ENCODE measurements at regions not wholly inside any gene's neighbourhood (a gene's known extent, or its start where the extent isn't known, plus 50 kb on each side); places are given as distances from the start of the nearest gene placed in this dataset.
"Not testable (repeated sequence)": the region's sequence is repeated elsewhere in the genome, so short reads cannot be mapped to it uniquely, and the experiment has no call there.

DNA sequence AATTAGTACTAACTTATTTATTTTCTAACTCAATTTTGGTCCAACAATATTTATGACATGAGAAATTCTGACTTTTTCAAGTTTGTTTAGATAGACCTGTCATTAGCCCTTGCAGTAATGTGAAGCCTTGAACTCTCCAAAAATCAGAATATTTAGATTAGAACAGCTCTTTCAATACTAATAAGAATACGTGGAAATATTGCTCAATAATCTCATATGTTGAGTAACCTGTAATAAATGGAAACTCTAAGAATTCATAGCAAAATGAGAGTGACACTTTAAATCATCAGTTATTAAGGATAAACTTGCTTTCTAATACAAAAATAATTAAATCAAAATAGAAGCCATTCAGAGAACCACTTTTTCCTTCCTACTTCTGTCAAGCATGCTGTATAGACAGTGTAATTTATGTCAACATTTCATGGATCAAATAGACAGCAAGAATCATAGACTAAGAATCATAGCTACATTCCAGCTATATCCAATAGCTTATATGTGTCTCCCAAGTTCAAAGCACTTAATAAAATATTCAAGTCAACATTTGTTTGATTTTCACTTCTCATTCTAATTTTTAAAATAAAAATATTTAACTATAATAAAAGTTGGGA, 710.3 kb upstream of the SOX11 start:
- H3K27me3 ChIP-seq: no peaks in the 10 kb centered on the region
- no peaks in the 10 kb centered on the region for H3K9me3 ChIP-seq
- H3K36me3 ChIP-seq: no peaks in the 10 kb centered on the region
- no peaks in the 10 kb centered on the region for H3K4me1 ChIP-seq
- intact Hi-C loops (cut with DNase I; ENCODE audit: low total_unique reads): no loop called here
- no peak for DNase-seq
- TF ChIP-seq, protein P1, sequence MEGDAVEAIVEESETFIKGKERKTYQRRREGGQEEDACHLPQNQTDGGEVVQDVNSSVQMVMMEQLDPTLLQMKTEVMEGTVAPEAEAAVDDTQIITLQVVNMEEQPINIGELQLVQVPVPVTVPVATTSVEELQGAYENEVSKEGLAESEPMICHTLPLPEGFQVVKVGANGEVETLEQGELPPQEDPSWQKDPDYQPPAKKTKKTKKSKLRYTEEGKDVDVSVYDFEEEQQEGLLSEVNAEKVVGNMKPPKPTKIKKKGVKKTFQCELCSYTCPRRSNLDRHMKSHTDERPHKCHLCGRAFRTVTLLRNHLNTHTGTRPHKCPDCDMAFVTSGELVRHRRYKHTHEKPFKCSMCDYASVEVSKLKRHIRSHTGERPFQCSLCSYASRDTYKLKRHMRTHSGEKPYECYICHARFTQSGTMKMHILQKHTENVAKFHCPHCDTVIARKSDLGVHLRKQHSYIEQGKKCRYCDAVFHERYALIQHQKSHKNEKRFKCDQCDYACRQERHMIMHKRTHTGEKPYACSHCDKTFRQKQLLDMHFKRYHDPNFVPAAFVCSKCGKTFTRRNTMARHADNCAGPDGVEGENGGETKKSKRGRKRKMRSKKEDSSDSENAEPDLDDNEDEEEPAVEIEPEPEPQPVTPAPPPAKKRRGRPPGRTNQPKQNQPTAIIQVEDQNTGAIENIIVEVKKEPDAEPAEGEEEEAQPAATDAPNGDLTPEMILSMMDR (IDR thresholded peaks at IDR 0.05): no peak
- H3K4me3 ChIP-seq: no peak overlapping the region
- no peak overlapping the region for H3K27ac ChIP-seq

DNA sequence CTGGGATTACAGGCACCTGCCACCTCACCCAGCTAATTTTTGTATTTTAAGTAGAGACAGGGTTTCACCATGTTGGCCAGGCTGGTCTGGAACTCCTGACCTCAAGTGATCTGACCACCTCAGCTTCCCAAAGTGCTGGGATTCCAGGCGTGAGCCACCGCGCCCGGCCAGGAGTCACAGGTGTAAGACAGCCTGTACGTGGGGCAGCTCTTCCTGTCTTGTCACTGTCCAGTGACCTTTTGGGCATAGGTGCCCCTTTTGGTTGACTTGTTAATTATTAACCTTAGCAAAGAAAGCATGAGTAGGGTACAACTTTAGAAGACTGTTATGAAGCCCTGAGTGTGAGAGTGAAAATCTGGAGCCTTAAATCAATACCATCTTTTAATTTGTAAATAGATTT, 703.7 kb upstream of the SOX11 start:
- DNase-seq; H3K36me3 ChIP-seq; H3K9me3 ChIP-seq; intact Hi-C loops (cut with DNase I; ENCODE audit: low total_unique reads); H3K27ac ChIP-seq; H3K4me3 ChIP-seq; H3K4me1 ChIP-seq; H3K27me3 ChIP-seq: not testable (repeated sequence)

DNA sequence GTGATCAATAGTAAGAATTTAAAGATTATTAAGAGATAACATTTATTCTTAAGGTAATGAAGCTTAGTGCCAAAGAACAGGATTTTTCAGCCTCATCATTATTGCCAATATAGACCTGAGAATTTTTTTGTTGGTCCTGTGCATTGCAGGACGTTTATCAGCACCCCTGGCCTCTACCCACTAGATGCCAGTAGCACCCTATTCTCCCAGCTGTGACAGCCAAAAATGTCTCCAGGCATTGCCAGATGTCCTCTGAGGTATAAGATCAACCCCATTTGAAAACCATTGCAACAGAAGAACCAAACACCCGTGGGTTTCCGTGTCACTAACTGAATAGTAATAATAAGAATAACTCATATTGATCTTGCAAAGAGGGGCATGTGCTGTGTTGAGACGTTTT, 700.0 kb upstream of the SOX11 start:
- no peaks in the 10 kb centered on the region for H3K27me3 ChIP-seq
- no peak for DNase-seq
- no peaks in the 10 kb centered on the region for H3K9me3 ChIP-seq
- intact Hi-C loops (cut with DNase I; ENCODE audit: low total_unique reads): no loop called here
- H3K36me3 ChIP-seq: no peaks in the 10 kb centered on the region
- TF ChIP-seq, protein P1 (IDR thresholded peaks at IDR 0.05): no peak
- H3K4me1 ChIP-seq: no peaks in the 10 kb centered on the region
- no peak overlapping the region for H3K4me3 ChIP-seq
- no peak overlapping the region for H3K27ac ChIP-seq

DNA sequence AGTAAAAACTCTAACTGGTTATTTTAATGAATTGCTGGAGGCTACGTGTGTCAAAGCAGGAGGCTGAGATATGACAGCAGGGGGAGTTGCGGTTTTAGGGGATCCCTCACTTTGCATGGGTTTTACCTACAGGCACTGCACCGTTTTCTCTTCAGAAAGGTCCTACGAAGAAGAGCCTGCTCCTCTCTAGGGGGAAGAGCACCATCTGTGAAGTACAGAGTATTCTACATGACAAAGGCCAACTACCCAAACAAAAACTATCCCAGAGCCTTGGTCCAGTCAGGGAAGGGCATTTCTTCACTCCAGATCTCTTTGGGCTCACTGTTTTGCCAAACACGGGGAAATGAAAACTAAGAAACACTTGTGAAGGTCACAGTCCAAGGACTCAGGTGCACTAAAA, 696.7 kb upstream of the SOX11 start:
- Histone ChIP-seq H3K36me3 (no peaks in the 10 kb centered on the region), H3K4me3 (no peak overlapping the region), H3K27me3 (no peaks in the 10 kb centered on the region), H3K4me1 (no peaks in the 10 kb centered on the region), H3K27ac (no peak overlapping the region), H3K9me3 (no peaks in the 10 kb centered on the region)
- intact Hi-C loops (cut with DNase I; ENCODE audit: low total_unique reads): no loop called here
- TF ChIP-seq, protein P1 (IDR thresholded peaks at IDR 0.05): no peak
- no peak for DNase-seq

DNA sequence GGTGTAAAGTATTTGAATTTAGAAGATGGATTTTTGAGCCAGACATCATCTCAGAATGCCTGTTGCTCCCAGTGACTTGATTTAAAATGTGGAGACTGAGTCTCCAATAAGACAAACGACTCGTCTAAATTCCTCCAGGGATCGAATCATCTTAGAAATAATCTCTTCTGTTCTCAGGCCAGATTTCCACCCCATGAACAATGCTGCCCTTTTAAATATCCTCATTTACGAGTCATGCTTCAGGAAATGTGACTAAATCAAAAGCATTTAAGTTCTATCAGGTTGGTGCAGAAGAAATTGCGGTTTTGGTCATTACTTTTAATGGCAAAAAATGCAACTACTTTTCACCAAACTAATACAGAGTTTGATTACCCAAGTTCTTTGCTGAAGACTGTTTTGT, 684.6 kb upstream of the SOX11 start:
- no peak overlapping the region for H3K4me3 ChIP-seq
- TF ChIP-seq, protein P1 (IDR thresholded peaks at IDR 0.05): no peak
- no peaks in the 10 kb centered on the region for H3K27me3 ChIP-seq
- H3K36me3 ChIP-seq: no peaks in the 10 kb centered on the region
- no peaks in the 10 kb centered on the region for H3K4me1 ChIP-seq
- H3K27ac ChIP-seq: no peak overlapping the region
- intact Hi-C loops (cut with DNase I; ENCODE audit: low total_unique reads): no loop called here
- no peak for DNase-seq
- no peaks in the 10 kb centered on the region for H3K9me3 ChIP-seq

DNA sequence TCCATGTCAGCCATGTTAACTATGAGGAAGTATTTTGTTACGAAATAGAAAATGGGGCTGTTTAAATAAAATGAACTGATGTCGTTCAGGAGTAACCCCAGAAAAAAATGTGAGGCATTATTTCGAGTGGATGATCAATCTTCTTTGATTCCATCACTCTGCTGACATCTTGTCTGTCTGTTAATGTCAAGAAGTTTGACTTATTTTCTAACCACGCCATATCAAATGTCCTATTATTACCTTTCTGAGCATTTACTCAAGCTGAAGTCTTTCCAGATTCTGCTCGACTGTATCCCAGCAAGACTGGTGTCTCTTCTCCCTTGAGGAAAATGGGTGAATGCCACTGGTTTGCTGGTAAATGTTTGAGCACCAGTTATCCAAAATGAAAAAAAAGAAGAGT, 672.9 kb upstream of the SOX11 start:
- Histone ChIP-seq H3K4me1 (no peaks in the 10 kb centered on the region), H3K27ac (no peak overlapping the region), H3K27me3 (no peaks in the 10 kb centered on the region), H3K36me3 (no peaks in the 10 kb centered on the region), H3K4me3 (no peak overlapping the region), H3K9me3 (peaks cover 0 to 9% (median 5%) of the 10 kb centered on the region in 3 donors)
- DNase-seq: no peak
- intact Hi-C loops (cut with DNase I; ENCODE audit: low total_unique reads): no loop called here
- TF ChIP-seq, protein P1 (IDR thresholded peaks at IDR 0.05): no peak
